ENCODE measurements at regions not wholly inside any gene's neighbourhood (a gene's known extent, or its start where the extent isn't known, plus 50 kb on each side); places are given as distances from the start of the nearest gene placed in this dataset.

GRCh38 chr7:56491636-56492425 is 375.6 kb upstream of the NUPR2 start:
- Histone ChIP-seq H3K27ac (ENCODE audit: low read depth, low read length, poor library complexity, severe bottlenecking) (no peak overlapping the region), H3K27me3 (replicated peaks; ENCODE audit: insufficient read depth, low read depth, low read length, poor library complexity) (no peaks in the 10 kb centered on the region), H3K36me3 (ENCODE audit: insufficient read depth, low read length, poor library complexity, severe bottlenecking) (no peaks in the 10 kb centered on the region), H3K4me1 (ENCODE audit: insufficient read depth, low read length, poor library complexity, severe bottlenecking) (no peaks in the 10 kb centered on the region), H3K9me3 (ENCODE audit: low read depth, low read length, poor library complexity, severe bottlenecking) (peaks cover 56% of the 10 kb centered on the region), H3K4me3 (ENCODE audit: low read depth, low read length, poor library complexity, severe bottlenecking) (no peak overlapping the region)
- BruUV-seq (replicated peaks) = no TSS peak
- DNase-seq (ENCODE audit: low spot score) = no peak
- intact Hi-C loops (cut with micrococcal nuclease; ENCODE audit: unreplicated experiment) = no loop called here
- TF ChIP-seq EZH2 (IDR thresholded peaks at IDR 0.05; ENCODE audit: borderline replicate concordance, low read depth, low read length, poor library complexity, severe bottlenecking) (no peak), CTCF (conservative IDR thresholded peaks at IDR 0.05; ENCODE audit: low read depth, low read length) (no peak)
- ChIA-PET POLR2A (ENCODE audit: low non-redundant PET) (interaction anchor here (0.6 kb wide), 1 partner anchor 441 kb away, joined by 3 read pairs; no protein-coding TSS in a partner anchor), CTCF (no interaction called here)

GRCh38 chr7:56483861-56484550 is 367.8 kb upstream of the NUPR2 start:
- ChIA-PET POLR2A (ENCODE audit: low non-redundant PET) (no interaction called here), CTCF (no interaction called here)
- TF ChIP-seq CTCF (conservative IDR thresholded peaks at IDR 0.05; ENCODE audit: low read depth, low read length) = no peak
- TF ChIP-seq EZH2 (IDR thresholded peaks at IDR 0.05; ENCODE audit: borderline replicate concordance, low read depth, low read length, poor library complexity, severe bottlenecking) = no peak
- Histone ChIP-seq H3K27ac (ENCODE audit: low read depth, low read length, poor library complexity, severe bottlenecking) (no peak overlapping the region), H3K4me1 (ENCODE audit: insufficient read depth, low read length, poor library complexity, severe bottlenecking) (no peaks in the 10 kb centered on the region), H3K36me3 (ENCODE audit: insufficient read depth, low read length, poor library complexity, severe bottlenecking) (no peaks in the 10 kb centered on the region), H3K4me3 (ENCODE audit: low read depth, low read length, poor library complexity, severe bottlenecking) (no peak overlapping the region), H3K27me3 (replicated peaks; ENCODE audit: insufficient read depth, low read depth, low read length, poor library complexity) (no peaks in the 10 kb centered on the region), H3K9me3 (ENCODE audit: low read depth, low read length, poor library complexity, severe bottlenecking) (peaks cover 43% of the 10 kb centered on the region)
- no TSS peak for BruUV-seq (replicated peaks)
- no peak for DNase-seq (ENCODE audit: low spot score)
- intact Hi-C loops (cut with micrococcal nuclease; ENCODE audit: unreplicated experiment) = no loop called here

- CTCF ChIA-PET = no interaction called here
Observed at GRCh38 chr7:56483153-56483552, 366.9 kb upstream of the NUPR2 start.

More at GRCh38 chr7:56483153-56483552, 366.9 kb upstream of the NUPR2 start:
- no peaks in the 10 kb centered on the region for H3K4me1 ChIP-seq (ENCODE audit: insufficient read depth, low read length, poor library complexity, severe bottlenecking)
- no TSS peak for BruUV-seq (replicated peaks)
- H3K36me3 ChIP-seq (ENCODE audit: insufficient read depth, low read length, poor library complexity, severe bottlenecking) = no peaks in the 10 kb centered on the region
- POLR2A ChIA-PET (ENCODE audit: low non-redundant PET) = no interaction called here
- H3K27me3 ChIP-seq (replicated peaks; ENCODE audit: insufficient read depth, low read depth, low read length, poor library complexity) = no peaks in the 10 kb centered on the region
- no peak for TF ChIP-seq CTCF (conservative IDR thresholded peaks at IDR 0.05; ENCODE audit: low read depth, low read length)
- TF ChIP-seq EZH2 (IDR thresholded peaks at IDR 0.05; ENCODE audit: borderline replicate concordance, low read depth, low read length, poor library complexity, severe bottlenecking) = no peak
- H3K27ac ChIP-seq (ENCODE audit: low read depth, low read length, poor library complexity, severe bottlenecking) = no peak overlapping the region
- DNase-seq (ENCODE audit: low spot score) = no peak
- intact Hi-C loops (cut with micrococcal nuclease; ENCODE audit: unreplicated experiment) = no loop called here
- H3K4me3 ChIP-seq (ENCODE audit: low read depth, low read length, poor library complexity, severe bottlenecking) = no peak overlapping the region
- H3K9me3 ChIP-seq (ENCODE audit: low read depth, low read length, poor library complexity, severe bottlenecking) = peaks cover 39% of the 10 kb centered on the region

Data from A673 (cell line).